ENCODE measurements at regions not wholly inside any gene's neighbourhood (a gene's known extent, or its start where the extent isn't known, plus 50 kb on each side); places are given as distances from the start of the nearest gene placed in this dataset.
"Not testable (repeated sequence)": the region's sequence is repeated elsewhere in the genome, so short reads cannot be mapped to it uniquely, and the experiment has no call there.

DNA sequence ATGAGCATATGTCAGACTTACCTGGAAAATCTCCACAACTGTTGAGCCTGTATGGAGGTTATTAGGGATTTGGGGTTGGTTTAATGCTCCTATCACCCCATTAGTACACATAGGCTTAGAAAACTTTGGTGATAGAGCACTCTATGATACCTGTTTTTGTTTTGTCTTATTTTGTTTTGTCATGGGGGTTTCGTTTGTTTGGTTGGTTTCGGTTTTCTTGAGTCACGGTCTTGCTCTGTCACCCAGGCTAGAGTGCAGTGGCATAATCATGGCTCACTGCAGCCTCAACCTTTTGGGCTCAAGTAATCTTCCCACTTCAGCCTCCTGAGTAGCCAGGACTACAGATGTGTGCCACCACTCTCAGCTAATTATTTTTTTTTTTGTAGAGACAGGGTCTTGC lies 70.0 kb downstream of the MZT1 start:
- DNase-seq: no peak

GRCh38 chr13:72656357-72656756 lies 71.1 kb downstream of the MZT1 start:
- no peak for DNase-seq

- no peak for DNase-seq
Observed at GRCh38 chr13:72653506-72653905, 73.9 kb downstream of the MZT1 start.

- DNase-seq: no peak
Observed at GRCh38 chr13:72652681-72653080, 74.7 kb downstream of the MZT1 start.

- no peak for DNase-seq
Observed at GRCh38 chr13:72651144-72651543, 76.3 kb downstream of the MZT1 start.

DNA sequence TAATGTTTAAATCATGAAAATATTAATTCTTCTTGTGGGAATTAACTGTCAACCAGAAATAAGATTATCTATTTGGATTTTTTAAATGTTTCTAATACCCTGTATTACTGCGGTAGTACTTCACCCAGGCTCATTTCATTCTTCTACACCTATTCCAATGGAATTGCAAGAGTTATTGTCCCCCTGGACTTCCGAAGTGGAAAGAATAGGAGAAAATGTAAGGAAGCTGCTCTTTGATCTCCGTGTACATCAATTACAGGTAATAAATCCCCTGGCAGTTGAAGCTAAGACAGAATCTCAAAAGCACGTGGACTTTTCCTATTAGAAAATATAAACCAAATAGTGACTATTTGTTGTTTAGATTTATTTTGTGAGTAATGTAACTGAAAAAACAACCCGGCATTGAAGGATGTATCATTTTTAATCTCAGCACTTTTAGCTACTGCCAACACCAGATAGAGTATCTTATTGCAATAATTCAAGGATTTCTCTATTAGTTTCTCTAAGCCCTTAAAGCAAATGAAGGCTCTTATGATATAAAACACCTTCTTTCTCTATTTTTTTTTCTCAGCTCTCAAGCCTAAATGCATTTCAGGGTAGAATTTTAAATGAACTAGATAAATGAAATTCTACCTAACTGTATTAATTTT lies 77.3 kb downstream of the MZT1 start:
- no peak for DNase-seq

DNA sequence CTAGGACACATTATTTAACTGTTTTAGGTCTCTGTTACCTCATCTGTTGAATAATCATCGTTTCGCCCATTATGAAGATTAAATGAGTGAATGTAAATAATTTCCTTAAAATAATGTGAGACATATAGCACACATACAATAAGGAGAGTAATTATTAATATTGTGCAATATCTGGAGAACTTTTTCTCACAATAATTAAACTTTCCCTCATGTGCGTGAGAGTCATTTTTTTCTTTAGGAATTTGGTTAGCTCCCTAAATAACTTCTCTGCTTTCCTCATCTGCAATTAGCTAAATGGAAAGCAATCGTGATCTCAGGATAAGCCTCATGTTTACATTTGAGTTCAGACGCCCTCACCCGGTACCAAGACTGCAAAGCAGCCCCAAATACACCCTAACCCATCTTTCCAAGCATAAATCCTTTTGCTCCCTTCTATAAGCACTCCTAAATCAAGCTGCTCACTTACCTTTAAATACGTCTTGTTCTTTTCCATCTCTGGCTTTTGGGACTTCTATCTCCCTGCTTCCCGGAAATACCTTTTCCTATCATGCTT lies 78.8 kb downstream of the MZT1 start:
- no peak for DNase-seq

DNA sequence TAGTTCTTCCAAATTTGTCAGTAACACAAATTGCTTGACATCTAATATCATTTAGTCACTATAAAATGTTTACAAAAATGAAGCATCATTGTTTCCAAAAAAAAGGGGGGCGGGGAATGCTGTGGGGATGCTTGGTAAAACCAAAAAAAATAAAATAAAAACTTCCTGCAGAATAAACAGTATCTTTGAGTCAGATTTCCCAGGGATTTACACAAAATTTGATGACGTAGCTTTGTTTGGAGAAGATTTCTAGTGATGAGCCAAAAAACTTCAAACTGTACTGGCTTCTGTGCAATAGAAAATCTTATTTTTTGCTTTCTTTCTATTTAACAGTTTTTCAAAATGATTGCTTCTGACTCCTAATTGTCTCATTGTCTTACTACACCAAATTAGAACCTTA lies 80.0 kb downstream of the MZT1 start:
- no peak for DNase-seq

DNA sequence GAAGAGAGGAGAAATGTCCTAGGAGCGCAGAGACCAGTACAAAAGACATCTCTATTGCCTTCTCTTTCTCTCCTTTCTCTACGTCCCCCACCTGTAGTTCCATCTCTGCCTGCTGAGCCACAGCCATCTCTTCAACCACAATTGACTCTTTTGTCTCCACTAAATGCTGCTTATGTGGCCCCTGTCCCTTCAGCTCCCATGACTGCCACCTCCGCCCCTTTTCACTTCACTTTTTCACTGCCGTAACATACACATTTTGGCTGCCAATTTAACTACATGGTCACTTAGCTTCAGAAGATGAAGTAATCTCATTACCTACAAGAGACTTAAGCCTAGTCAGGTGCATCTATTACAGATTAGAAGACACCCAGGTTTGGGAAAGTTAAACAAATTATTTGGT lies 81.9 kb downstream of the MZT1 start:
- no peak for DNase-seq

DNA sequence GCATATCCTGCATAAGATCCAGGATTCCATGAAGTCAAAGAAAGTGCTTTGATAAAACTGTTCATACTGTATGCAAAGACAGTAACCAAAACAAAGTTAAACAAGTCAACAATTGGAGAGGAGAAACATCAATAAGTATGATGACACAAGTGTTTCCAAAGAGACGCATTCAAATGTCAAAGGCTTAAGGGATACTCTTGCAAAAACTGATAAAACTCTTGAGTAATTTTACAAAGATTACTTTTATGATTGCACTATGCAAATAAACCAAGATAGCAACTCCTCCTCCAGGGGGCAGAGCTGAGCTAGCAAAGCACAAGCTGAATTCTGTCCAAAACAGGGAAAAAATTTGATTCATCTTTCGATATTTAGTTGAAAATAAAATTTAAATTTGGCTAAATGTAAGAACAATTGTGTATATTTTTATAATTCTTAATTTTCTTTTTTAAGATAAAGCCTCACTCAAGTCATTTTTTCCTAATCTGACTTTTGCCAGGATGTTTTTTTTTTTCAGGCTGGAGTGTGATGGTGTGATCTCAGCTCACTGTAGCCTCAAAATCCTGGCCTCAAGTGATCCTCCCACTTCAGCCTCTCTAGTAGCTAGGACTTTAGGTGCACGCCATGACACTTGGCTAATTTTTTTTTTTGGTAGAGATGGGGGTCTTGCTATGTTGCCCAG lies 84.0 kb downstream of the MZT1 start:
- DNase-seq: peak; percentile 14 to 49

DNA sequence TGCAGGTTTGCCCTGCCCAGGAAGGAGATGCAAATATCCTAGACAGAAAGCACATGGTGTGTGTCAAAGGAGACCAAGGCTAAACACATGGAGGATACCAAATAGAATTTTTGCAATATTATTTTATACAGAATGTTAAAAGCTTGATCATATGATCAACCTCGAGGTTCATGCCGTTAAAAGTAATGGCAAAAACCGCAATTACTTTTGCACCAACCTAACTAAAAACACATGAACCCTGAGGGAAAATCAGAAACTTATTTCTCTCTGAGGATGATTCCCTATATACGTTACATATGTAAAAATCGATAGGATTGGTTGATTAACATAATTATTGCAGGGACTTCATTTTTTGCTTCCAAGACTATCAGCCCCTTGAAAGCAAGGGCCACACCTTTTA lies 88.1 kb downstream of the MZT1 start:
- DNase-seq: no peak

DNA sequence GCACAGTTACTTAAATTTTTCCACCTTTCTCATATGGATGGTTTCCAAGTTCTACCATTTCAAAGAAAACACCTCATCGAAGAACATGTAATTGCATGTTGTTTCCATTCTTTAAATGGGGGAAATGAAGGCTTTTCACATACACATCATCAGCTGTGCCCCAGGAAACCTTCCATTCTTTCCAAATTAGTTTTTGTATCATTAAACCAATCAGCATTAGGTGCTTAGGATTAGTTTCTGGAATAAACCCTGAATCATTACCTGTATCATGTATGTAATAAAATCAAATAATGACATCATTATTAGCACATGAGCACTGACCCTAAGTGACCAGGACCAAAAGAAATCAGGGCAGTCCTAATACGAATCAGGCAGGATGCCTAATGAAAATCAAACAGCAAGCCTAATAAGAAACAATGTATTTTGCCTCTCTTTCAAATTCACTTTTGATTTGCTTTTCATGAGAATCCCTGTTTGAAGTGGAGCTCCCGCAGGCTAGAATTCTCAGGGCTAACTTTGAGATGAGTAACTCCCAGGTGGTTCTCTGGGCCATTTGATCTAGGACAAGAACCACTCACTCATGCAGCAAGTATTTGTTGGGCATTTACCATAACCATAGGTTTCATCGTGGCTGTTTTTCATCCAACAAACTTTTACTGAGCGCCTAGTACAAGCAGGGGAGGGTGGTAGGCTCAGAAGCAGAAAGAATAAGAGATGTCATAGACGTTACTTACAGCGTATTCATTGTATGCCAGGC lies 89.2 kb downstream of the MZT1 start:
- DNase-seq: no peak

GRCh38 chr13:72637561-72637960 lies 89.9 kb downstream of the MZT1 start:
- DNase-seq: no peak

DNA sequence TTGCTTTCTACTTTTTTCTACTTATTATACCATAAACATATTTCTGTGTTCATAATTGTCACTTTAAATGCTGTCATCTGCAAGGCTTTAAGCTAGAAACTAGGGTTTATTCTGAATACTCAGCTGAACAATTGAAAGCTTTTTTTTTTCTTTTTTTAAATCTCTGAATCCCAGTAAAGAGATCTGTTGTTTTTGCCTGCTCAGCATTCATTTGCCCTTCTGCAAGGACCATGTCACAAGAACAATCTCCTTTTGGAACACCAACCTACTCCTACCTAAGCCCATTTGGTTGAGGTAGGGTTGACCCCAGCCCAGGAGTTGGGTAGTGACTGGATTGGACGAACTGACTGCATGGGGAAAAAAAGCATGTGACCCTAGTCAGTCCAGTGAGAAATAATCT lies 92.6 kb downstream of the MZT1 start:
- no peak for DNase-seq

- no peak for DNase-seq
Observed at GRCh38 chr13:72622546-72622945, 104.9 kb downstream of the MZT1 start.

DNA sequence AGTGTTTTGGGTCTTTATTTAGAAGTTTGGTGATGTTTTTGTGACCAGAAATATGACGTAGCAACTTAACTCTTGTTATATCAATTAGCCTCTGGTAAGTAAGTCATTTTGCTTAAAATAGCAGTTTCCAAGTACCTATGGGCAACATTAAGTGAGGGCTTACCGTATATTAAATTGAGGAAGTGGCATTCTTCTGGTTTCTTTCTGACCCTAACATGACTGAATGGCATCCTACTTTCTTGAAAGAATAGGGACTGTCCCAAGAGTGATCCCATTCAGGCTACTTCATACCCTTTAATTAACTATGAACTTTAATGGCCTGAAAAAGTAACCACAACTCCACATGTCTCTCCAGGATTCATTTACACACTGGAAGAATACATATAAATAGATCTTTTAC lies 106.6 kb downstream of the MZT1 start:
- no peak for DNase-seq

GRCh38 chr13:72617951-72618350 lies 109.5 kb downstream of the MZT1 start:
- DNase-seq: no peak

DNA sequence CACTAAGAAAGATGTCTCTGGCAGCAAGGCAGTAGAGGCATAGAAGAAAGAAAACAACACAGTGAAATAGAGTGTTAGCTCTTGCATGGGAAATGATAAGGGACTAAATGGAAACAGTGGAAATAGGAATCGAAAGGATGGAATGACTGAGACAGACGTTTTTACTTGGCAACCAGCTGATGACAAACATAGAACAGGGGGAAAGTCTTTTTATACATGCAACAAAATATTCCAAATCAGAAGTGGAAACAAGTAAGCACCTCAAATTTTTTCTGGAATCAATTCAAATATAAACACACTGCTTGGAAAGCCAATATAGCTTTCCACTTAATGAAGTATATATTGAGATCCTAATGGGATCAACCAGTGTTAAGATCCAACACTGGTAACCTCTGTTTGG lies 110.2 kb downstream of the MZT1 start:
- no peak for DNase-seq

DNA sequence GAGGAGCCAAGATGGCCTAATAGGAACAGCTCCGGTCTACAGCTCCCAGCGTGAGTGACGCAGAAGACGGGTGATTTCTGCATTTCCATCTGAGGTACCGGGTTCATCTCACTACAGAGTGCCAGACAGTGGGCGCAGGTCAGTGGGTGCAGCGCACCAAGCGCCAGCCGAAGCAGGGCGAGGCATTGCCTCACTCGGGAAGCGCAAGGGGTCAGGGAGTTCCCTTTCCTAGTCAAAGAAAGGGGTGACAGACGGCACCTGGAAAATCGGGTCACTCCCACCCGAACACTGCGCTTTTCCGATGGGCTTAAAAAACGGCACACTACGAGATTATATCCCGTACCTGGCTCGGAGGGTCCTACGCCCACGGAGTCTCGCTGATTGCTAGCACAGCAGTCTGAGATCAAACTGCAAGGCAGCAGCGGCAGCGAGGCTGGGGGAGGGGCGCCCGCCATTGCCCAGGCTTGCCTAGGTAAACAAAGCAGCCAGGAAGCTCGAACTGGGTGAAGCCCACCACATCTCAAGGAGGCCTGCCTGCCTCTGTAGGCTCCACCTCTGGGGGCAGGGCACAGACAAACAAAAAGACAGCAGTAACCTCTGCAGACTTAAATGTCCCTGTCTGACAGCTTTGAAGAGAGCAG lies 117.1 kb downstream of the MZT1 start:
- DNase-seq: not testable (repeated sequence)

DNA sequence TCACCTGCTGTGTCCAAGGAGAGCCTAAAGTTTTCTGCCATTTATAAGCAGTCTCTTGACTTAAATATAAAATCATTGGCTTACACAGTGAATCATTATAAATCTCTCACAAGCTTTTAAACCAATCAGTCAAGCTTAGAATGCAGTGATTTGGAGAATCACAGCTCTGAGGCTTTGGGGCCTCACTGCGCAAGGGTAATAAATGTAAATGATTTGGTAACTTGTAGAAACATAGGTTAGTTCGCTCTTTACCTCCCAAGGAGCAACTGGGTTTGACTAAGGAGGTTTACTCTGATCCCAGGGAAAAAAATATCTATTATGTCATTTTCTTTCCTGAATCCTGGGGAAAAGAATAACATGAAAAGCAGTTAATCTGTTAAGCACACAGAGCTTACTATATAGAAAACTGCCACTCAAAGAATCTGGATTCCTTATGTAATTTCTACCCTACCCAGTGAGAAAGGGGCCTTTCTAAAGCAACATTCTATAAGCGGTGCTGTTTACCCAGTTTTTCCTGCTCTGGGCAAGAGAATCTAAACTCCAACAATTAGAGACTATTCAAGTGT lies 128.2 kb downstream of the MZT1 start:
- no peak for DNase-seq

GRCh38 chr13:72590091-72590740 lies 137.2 kb downstream of the MZT1 start:
- DNase-seq: no peak

- no peak for DNase-seq
Observed at GRCh38 chr13:72586518-72586917, 140.9 kb downstream of the MZT1 start.

DNA sequence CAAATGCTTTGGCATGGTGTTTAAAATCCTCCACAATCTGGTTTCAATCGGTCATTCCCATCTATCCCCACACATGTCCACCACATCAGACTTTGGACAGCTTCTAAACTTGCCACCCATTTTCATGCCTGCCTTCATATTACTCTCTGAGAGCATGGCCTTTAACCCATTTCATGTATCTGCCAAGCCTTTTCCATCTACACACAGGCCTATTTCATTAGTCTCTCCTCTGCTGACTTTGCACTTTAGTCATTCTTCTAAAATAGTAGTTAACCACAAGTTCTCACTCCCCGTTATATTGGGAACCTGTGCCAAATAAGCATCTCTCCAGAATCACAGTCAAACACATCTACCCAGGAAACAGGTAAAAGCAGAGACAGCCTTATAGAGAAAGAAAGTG lies 142.2 kb downstream of the MZT1 start:
- DNase-seq: no peak

All from stimulated activated CD4-positive, alpha-beta T cell treated with anti-CD3 and anti-CD28 coated beads, Interleukin-4, amount 100 ng/mL, for 4 hours (primary cell).